Caco-2 (cell line): ENCODE measurements at regions not wholly inside any gene's neighbourhood (a gene's known extent, or its start where the extent isn't known, plus 50 kb on each side); places are given as distances from the start of the nearest gene placed in this dataset.

Experiments
- BruUV-seq: library from RNA; stranded (reverse); fragments of 400-500 nt; replicated peaks from 2 replicates; lab custom pipeline; 2021; lab: Mats Ljungman, UMichigan
- CTCF ChIA-PET: fragments of 300-600 bp; sonication (Branson Sonifier 250); formaldehyde crosslinking; loops from one replicate; lab custom pipeline; 2022; ENCODE audit warnings: antibody characterized with exemption; lab: Charles Lee
- POLR2A ChIA-PET: fragments of 300-600 bp; sonication (Branson Sonifier 250); formaldehyde crosslinking; loops from one replicate; lab custom pipeline; 2022; ENCODE audit warnings: antibody characterized with exemption; lab: Charles Lee
- DNase-seq, 2 experiments: peaks; one replicate each; pipeline versions ENCODE4 v3.0.0 to v3.0.0-alpha.2; 2020 to 2022
- H3K27me3 ChIP-seq: replicated peaks from 2 replicates; pipeline ENCODE4 v1.6.0; 2011; ENCODE audit warnings: low read length; ENCODE audit not compliant: control insufficient read depth, insufficient read depth
- H3K36me3 ChIP-seq: 2 replicates; pipeline ENCODE4 v1.5.1; 2011; ENCODE audit warnings: low read length; ENCODE audit not compliant: control insufficient read depth, insufficient read depth
- H3K4me1 ChIP-seq: fragments of 250-450 bp; sonication (Bioruptor Pico); 2 replicates; pipeline ENCODE4 v1.5.1; 2020; ENCODE audit warnings: mild to moderate bottlenecking
- H3K4me3 ChIP-seq: 2 replicates; pipeline ENCODE4 v1.5.1; 2011; ENCODE audit warnings: low read depth, mild to moderate bottlenecking, control low read depth, low read length
- H3K9me3 ChIP-seq: fragments of 250-450 bp; sonication (Bioruptor Pico); 2 replicates; pipeline ENCODE4 v1.5.1; 2020; ENCODE audit warnings: mild to moderate bottlenecking, moderate library complexity
- H3K27ac Mint-ChIP-seq: one replicate; pipeline ENCODE4 v1.8.0; 2022; ENCODE audit warnings: mixed read lengths; ENCODE audit not compliant: unreplicated experiment
- H3K27me3 Mint-ChIP-seq: one replicate; pipeline ENCODE4 v1.8.0; 2022; ENCODE audit warnings: mixed read lengths; ENCODE audit not compliant: insufficient read depth, unreplicated experiment
- H3K36me3 Mint-ChIP-seq: one replicate; pipeline ENCODE4 v1.8.0; 2022; ENCODE audit warnings: mild to moderate bottlenecking, mixed read lengths; ENCODE audit not compliant: insufficient read depth, unreplicated experiment
- H3K4me1 Mint-ChIP-seq: one replicate; pipeline ENCODE4 v1.8.0; 2022; ENCODE audit warnings: low read depth, mixed read lengths; ENCODE audit not compliant: unreplicated experiment
- H3K4me3 Mint-ChIP-seq: one replicate; pipeline ENCODE4 v1.8.0; 2022; ENCODE audit warnings: mild to moderate bottlenecking, moderate library complexity, mixed read lengths; ENCODE audit not compliant: unreplicated experiment
- H3K9me3 Mint-ChIP-seq: one replicate; pipeline ENCODE4 v1.8.0; 2022; ENCODE audit warnings: mixed read lengths; ENCODE audit not compliant: unreplicated experiment
- CTCF ChIP-seq, 2 experiments: fragments of 200-600 bp in 1 of 2; IDR thresholded peaks; 1 replicate in 1 of 2; 2 replicates in 1 of 2; pipeline versions ENCODE4 v1.5.1 to v1.8.0; 2011 to 2022; ENCODE audit warnings: antibody characterized with exemption in 1 of 2, control low read depth in 1 of 2, inconsistent platforms in 1 of 2, low read depth in 1 of 2, low read length in 1 of 2, mild to moderate bottlenecking in 1 of 2, moderate library complexity in 1 of 2; ENCODE audit not compliant: insufficient read depth in 1 of 2, severe bottlenecking in 1 of 2, unreplicated experiment in 1 of 2
- intact Hi-C: fragments of 100-400 bp; cut with micrococcal nuclease; formaldehyde crosslinking; loops from one replicate; pipeline ENCODE4 v1.10.0; 2022; ENCODE audit not compliant: unreplicated experiment

- Histone ChIP-seq H3K36me3 (no peaks in the 10 kb centered on the region), H3K4me3 (no peak overlapping the region), H3K27me3 (no peaks in the 10 kb centered on the region; the same call in 1 of the 2 replicates), H3K4me1 (no peaks in the 10 kb centered on the region), H3K9me3 (peaks cover 3% of the 10 kb centered on the region; the same call in 1 of the 2 replicates)
- ChIA-PET POLR2A (no interaction called here), CTCF (no interaction called here)
- peaks cover 7% of the 10 kb centered on the region for H3K27me3 Mint-ChIP-seq
- BruUV-seq, result no TSS peak
- H3K9me3 Mint-ChIP-seq, result no peaks in the 10 kb centered on the region
- H3K4me1 Mint-ChIP-seq, result no peaks in the 10 kb centered on the region
- no peak overlapping the region for H3K4me3 Mint-ChIP-seq
- H3K36me3 Mint-ChIP-seq, result no peaks in the 10 kb centered on the region
- intact Hi-C loops, result no loop called here
- no peak for DNase-seq
- no peak overlapping the region for H3K27ac Mint-ChIP-seq
- TF ChIP-seq CTCF (IDR thresholded peaks at IDR 0.05; ENCODE audit: insufficient read depth in 1 of 2, low read depth in 1 of 2, low read length in 1 of 2, severe bottlenecking in 1 of 2, unreplicated experiment in 1 of 2), result no peak
Observed at GRCh38 chr1:2936559-2937515, 84.4 kb upstream of the ACTRT2 start.

DNA sequence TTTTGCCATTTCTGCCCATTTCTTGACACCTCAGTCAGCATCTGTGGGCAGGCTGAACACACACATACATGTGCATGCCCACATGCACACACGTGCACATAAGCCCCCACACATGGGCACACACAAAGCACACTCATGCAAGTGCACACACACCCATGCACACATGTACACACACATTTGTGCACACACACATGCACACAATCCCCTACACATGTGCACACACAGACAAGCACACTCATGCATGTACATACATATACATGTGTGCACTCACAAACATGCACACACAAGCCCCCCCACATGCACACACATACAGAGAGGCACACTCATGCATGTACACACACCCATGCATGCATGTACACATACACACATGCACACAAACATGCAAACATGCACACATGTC, 83.5 kb upstream of the ACTRT2 start:
- Mint-ChIP-seq H3K27ac (no peak overlapping the region), H3K27me3 (no peaks in the 10 kb centered on the region), H3K4me1 (no peaks in the 10 kb centered on the region), H3K4me3 (no peak overlapping the region), H3K9me3 (no peaks in the 10 kb centered on the region), H3K36me3 (no peaks in the 10 kb centered on the region)
- CTCF ChIA-PET, result no interaction called here
- no peaks in the 10 kb centered on the region for H3K36me3 ChIP-seq
- H3K9me3 ChIP-seq, result peaks cover 3% of the 10 kb centered on the region; the same call in 1 of the 2 replicates
- H3K4me3 ChIP-seq, result no peak overlapping the region
- no TSS peak for BruUV-seq
- no peak for DNase-seq
- POLR2A ChIA-PET, result no interaction called here
- H3K4me1 ChIP-seq, result no peaks in the 10 kb centered on the region
- intact Hi-C loops, result no loop called here
- no peaks in the 10 kb centered on the region for H3K27me3 ChIP-seq
- TF ChIP-seq CTCF (IDR thresholded peaks at IDR 0.05; ENCODE audit: insufficient read depth in 1 of 2, low read depth in 1 of 2, low read length in 1 of 2, severe bottlenecking in 1 of 2, unreplicated experiment in 1 of 2), result no peak

GRCh38 chr1:2939041-2939552, 82.2 kb upstream of the ACTRT2 start:
- TF ChIP-seq CTCF (IDR thresholded peaks at IDR 0.05; ENCODE audit: insufficient read depth in 1 of 2, low read depth in 1 of 2, low read length in 1 of 2, severe bottlenecking in 1 of 2, unreplicated experiment in 1 of 2), result no peak
- Histone ChIP-seq H3K27me3 (no peaks in the 10 kb centered on the region), H3K4me3 (no peak overlapping the region), H3K4me1 (no peaks in the 10 kb centered on the region), H3K9me3 (peaks cover 3% of the 10 kb centered on the region; the same call in 1 of the 2 replicates), H3K36me3 (no peaks in the 10 kb centered on the region)
- Mint-ChIP-seq H3K4me3 (no peak overlapping the region), H3K4me1 (no peaks in the 10 kb centered on the region), H3K36me3 (no peaks in the 10 kb centered on the region), H3K27me3 (no peaks in the 10 kb centered on the region), H3K9me3 (no peaks in the 10 kb centered on the region), H3K27ac (no peak overlapping the region)
- POLR2A ChIA-PET, result no interaction called here
- CTCF ChIA-PET, result no interaction called here
- no peak for DNase-seq
- intact Hi-C loops, result no loop called here
- BruUV-seq, result no TSS peak
